Uterus (tissue), 2 donors: ENCODE measurements at regions not wholly inside any gene's neighbourhood (a gene's known extent, or its start where the extent isn't known, plus 50 kb on each side); places are given as distances from the start of the nearest gene placed in this dataset.

ENCODE experiments used
- CTCF ChIP-seq, 4 experiments: fragments of 200-600 bp in 2 of 4; fragments of 450-650 bp in 2 of 4; sonication (generic) in 2 of 4; IDR thresholded peaks; one replicate each; pipeline ENCODE4 v1.5.1; 2016 to 2019; ENCODE audit warnings: antibody characterized with exemption in 4 of 4, mild to moderate bottlenecking in 2 of 4, moderate library complexity in 1 of 4
- POLR2A ChIP-seq, 2 donors: fragments of 450-650 bp; IDR thresholded peaks; one replicate each; pipeline ENCODE4 v1.6.1; 2016; ENCODE audit warnings: antibody characterized with exemption in 2 of 2, mild to moderate bottlenecking in 1 of 2, moderate library complexity in 1 of 2

DNA sequence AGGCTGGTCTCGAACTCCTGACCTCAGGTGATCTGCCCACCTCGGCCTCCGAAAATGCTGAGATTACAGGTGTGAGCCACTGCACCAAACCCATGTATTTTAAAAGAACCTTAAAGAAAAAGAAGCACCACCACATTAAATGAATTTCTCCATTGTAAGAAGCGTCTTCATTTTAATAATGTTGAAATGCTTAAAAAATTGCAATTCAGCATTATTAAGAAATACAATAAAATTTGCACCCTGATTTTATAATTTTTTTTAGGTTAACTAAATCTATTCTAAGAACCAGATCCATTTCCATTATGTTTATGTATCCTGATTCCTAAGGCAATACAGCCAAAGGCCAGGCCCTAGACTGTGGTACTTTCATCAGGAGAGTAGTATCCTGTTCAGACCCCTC lies 167.2 kb downstream of the BTC start:
- TF ChIP-seq CTCF (IDR thresholded peaks at IDR 0.05): no peak
- no peak for TF ChIP-seq POLR2A (IDR thresholded peaks at IDR 0.05)
